ENCODE measurements at regions not wholly inside any gene's neighbourhood (a gene's known extent, or its start where the extent isn't known, plus 50 kb on each side); places are given as distances from the start of the nearest gene placed in this dataset.

DNA sequence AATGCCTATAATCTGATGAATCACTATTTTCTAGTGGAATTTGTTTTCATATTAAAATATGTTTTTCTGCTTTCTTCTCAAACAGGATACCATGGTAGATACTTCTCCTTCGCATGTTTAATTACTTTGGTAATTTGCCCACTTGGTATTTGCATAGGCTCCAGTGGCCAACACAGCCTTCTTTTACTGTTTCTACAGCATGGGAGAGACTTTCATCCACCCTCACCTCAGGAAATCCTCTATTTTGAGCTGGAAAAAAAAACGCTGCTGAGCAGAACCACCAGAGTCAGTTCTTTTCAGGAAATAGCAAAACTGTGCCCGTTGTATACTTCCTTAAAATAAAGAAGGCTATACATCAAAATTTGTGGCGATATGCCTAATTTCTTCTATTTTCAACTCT, 213.3 kb downstream of the MDFIC start:
- TF ChIP-seq, protein P1, sequence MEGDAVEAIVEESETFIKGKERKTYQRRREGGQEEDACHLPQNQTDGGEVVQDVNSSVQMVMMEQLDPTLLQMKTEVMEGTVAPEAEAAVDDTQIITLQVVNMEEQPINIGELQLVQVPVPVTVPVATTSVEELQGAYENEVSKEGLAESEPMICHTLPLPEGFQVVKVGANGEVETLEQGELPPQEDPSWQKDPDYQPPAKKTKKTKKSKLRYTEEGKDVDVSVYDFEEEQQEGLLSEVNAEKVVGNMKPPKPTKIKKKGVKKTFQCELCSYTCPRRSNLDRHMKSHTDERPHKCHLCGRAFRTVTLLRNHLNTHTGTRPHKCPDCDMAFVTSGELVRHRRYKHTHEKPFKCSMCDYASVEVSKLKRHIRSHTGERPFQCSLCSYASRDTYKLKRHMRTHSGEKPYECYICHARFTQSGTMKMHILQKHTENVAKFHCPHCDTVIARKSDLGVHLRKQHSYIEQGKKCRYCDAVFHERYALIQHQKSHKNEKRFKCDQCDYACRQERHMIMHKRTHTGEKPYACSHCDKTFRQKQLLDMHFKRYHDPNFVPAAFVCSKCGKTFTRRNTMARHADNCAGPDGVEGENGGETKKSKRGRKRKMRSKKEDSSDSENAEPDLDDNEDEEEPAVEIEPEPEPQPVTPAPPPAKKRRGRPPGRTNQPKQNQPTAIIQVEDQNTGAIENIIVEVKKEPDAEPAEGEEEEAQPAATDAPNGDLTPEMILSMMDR (IDR thresholded peaks at IDR 0.05), result no peak
- TF ChIP-seq POLR2A (IDR thresholded peaks at IDR 0.05; ENCODE audit: low read depth), result no peak
- no peak for TF ChIP-seq POLR2AphosphoS5 (IDR thresholded peaks at IDR 0.05)
- no peak for TF ChIP-seq EP300 (IDR thresholded peaks at IDR 0.05)
